ENCODE measurements at regions not wholly inside any gene's neighbourhood (a gene's known extent, or its start where the extent isn't known, plus 50 kb on each side); places are given as distances from the start of the nearest gene placed in this dataset.

GRCh38 chrX:110863883-110864282 is 68.3 kb upstream of the CHRDL1 start:
- no peak for DNase-seq (ENCODE audit: low read depth, low spot score)

GRCh38 chrX:110858565-110858964 is 62.9 kb upstream of the CHRDL1 start:
- no peak for DNase-seq (ENCODE audit: low read depth, low spot score)

- no peak for DNase-seq (ENCODE audit: low read depth, low spot score)
Measured at GRCh38 chrX:110853610-110854009, 58.0 kb upstream of the CHRDL1 start.

GRCh38 chrX:110852180-110852579 is 56.6 kb upstream of the CHRDL1 start:
- DNase-seq (ENCODE audit: low read depth, low spot score), result no peak

GRCh38 chrX:110851780-110852179 is 56.2 kb upstream of the CHRDL1 start:
- no peak for DNase-seq (ENCODE audit: low read depth, low spot score)

- peak; percentile 13 for DNase-seq (ENCODE audit: low read depth, low spot score)
Measured at GRCh38 chrX:110847334-110847733, 51.7 kb upstream of the CHRDL1 start.

- DNase-seq (ENCODE audit: low read depth, low spot score), result no peak
Measured at GRCh38 chrX:110846071-110846470, 50.5 kb upstream of the CHRDL1 start.
